ENCODE measurements at regions not wholly inside any gene's neighbourhood (a gene's known extent, or its start where the extent isn't known, plus 50 kb on each side); places are given as distances from the start of the nearest gene placed in this dataset.

GRCh38 chr16:85291302-85292148 is 179.3 kb upstream of the CIBAR2 start:
- no peak for DNase-seq (ENCODE audit: low read depth in 3 of 3)

DNA sequence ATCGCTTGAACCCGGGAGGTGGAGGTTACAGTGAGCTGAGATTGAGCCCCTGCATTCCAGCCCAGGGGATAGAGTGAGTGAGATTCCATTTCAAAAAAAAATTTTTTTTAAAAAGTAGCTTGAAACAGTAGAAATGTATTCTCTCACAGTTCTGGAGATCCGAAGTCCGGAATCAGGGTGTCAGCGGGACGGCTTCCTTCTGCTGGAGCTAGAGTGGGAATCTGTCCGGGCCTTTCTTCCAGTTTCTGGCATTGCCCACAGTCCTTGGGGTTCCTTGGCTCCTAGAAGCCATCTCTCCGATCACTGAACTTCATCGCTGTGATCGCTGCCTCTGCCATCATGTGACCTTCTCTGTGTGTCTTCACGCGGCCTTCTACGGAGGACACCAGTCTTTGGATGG is 181.2 kb upstream of the CIBAR2 start:
- DNase-seq (ENCODE audit: low read depth in 3 of 3), result no peak

GRCh38 chr16:85293904-85294642 is 181.8 kb upstream of the CIBAR2 start:
- DNase-seq (ENCODE audit: low read depth in 3 of 3), result no peak

- DNase-seq (ENCODE audit: low read depth in 3 of 3), result no peak
Measured at GRCh38 chr16:85294810-85295508, 182.7 kb upstream of the CIBAR2 start.

- peak in 2 of 3 donors; percentile 15 to 55 for DNase-seq (ENCODE audit: low read depth in 3 of 3)
Measured at GRCh38 chr16:85296859-85297660, 184.8 kb upstream of the CIBAR2 start.

- no peak for DNase-seq (ENCODE audit: low read depth in 3 of 3)
Measured at GRCh38 chr16:85297881-85298280, 185.6 kb upstream of the CIBAR2 start.

- no peak for DNase-seq (ENCODE audit: low read depth in 3 of 3)
Measured at GRCh38 chr16:85300406-85300968, 188.2 kb upstream of the CIBAR2 start.

DNA sequence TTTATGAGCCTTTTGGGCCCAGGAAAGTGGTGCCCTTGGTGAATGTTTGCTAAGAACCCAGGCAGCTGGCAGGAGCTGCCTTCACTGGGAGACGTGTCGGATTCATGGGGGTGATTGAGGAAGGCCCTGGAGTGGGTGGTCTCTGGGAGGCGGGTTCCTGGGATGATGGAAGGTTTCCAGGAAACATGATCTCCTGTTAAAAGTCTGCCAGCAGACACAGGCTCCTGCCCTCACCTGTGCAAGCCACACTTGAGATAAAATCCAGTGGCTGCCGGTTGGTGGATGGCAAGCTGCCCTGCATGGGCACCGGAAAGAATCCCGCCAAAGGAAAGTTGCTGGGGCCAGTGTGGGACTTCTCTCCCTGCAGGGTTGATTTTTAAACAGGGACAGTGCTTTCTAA is 189.0 kb upstream of the CIBAR2 start:
- DNase-seq (ENCODE audit: low read depth in 3 of 3), result no peak

GRCh38 chr16:85302018-85302847 is 190.0 kb upstream of the CIBAR2 start:
- DNase-seq (ENCODE audit: low read depth in 3 of 3), result no peak

DNA sequence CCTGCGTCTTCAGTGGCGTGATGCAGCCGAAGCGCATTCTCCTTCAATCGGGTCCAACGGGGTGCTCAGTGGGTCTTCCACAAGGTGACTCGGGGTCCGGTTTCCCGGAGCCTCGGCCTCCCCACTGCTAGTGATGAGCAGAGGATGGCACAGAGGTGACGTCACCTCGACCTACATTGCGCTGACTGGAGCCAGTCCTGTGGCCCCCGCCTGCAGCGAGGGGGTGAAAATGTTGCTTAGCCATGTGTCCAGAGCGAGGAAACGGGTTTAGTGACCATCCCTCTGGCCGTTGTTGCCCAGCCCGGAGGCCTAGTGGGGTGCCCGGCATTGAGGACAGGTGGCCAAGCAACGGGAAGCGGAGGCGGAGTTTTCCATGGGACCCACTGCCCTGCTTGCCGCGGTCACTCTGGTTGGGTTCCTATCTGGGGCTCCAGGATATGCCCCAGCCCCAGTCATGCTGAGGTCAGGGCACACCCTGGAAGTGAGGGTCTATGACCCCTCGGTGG is 190.6 kb upstream of the CIBAR2 start:
- no peak for DNase-seq (ENCODE audit: low read depth in 3 of 3)

- DNase-seq (ENCODE audit: low read depth in 3 of 3), result peak; percentile 69 to 72 (median 71)
Measured at GRCh38 chr16:85303354-85303883, 191.1 kb upstream of the CIBAR2 start.

DNA sequence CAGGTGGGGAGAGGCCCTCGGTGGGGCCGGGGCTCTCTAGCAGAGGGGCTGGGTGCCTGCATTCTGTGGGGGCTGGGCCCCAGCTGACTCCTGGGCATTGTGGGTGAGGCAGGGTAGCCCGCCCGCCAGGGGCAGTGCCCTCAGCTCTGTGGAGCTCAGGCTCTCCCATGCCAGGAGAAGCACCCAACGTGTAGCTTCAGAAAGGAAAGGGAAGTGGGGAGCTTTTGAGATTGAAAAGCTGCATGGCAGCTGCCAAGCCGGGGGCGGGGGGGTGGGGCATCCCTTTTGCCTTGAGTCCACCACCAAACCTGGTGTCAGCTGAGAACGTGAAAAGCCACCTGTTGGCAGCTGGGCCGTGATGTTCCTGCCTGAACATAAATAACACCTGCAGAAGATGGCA is 192.1 kb upstream of the CIBAR2 start:
- DNase-seq (ENCODE audit: low read depth in 3 of 3), result no peak

- peak; percentile 56 to 85 (median 75) for DNase-seq (ENCODE audit: low read depth in 3 of 3)
Measured at GRCh38 chr16:85306071-85306792, 194.0 kb upstream of the CIBAR2 start.

GRCh38 chr16:85306793-85307551 is 194.7 kb upstream of the CIBAR2 start:
- no peak for DNase-seq (ENCODE audit: low read depth in 3 of 3)

- no peak for DNase-seq (ENCODE audit: low read depth in 3 of 3)
Measured at GRCh38 chr16:85307552-85308364, 195.5 kb upstream of the CIBAR2 start.

DNA sequence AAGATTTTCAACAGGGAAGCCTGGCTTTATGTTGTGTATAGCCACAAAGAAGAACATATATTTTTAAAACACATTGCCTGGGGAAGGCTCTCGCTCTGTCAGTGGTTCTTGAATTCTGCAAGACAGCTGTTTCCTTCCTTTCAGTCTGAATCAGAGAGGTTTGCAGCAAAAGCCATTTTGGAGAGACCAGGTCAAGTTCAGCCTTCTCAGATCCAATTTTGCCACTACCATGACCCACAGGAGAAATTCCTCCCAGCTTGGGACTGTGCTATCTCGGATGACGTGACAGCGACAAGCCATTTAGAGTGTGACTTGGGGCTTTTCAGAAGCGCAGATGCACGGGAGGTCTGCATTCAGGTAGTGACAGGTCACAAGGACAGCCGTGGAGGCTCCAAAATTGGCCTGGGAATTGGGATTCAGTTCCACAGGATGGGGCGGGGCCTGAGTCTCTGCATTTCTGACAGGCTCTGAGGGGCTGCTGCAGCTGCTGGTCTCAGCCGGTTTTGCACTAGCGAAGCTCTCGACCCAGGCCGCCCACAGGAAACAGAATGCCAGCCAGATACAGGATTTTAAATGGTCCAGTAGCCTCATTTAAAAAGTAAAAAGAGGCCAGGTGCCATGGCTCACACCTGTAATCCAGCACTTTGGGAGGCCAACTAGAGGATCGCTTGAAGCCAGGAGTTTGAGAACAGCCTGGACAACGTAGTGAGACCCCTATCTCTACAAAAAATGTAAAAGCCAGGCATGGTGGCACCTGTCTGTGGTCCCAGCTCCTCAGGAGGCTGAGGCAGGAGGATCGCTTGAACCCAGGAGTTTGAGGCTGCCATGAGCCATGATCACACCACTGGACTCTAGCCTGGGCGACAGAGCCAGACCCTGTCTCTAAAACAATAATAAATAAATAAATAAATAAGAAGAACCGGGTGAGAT is 196.6 kb upstream of the CIBAR2 start:
- no peak for DNase-seq (ENCODE audit: low read depth in 3 of 3)

Measured in stimulated activated CD4-positive, alpha-beta T cell treated with anti-CD3 and anti-CD28 coated beads, TNF-alpha, amount 100 ng/mL, for 48 hours (primary cell).